GM11168 (cell line): ENCODE measurements at regions not wholly inside any gene's neighbourhood (a gene's known extent, or its start where the extent isn't known, plus 50 kb on each side); places are given as distances from the start of the nearest gene placed in this dataset.
"Not testable (repeated sequence)": the region's sequence is repeated elsewhere in the genome, so short reads cannot be mapped to it uniquely, and the experiment has no call there.

Source experiments
- in situ Hi-C: fragments of 300-500 bp; cut with MboI; formaldehyde crosslinking; loops from one replicate; pipeline ENCODE4 v1.12.0; 2022; ENCODE audit warnings: low sequenced_read_pairs; ENCODE audit not compliant: unreplicated experiment

DNA sequence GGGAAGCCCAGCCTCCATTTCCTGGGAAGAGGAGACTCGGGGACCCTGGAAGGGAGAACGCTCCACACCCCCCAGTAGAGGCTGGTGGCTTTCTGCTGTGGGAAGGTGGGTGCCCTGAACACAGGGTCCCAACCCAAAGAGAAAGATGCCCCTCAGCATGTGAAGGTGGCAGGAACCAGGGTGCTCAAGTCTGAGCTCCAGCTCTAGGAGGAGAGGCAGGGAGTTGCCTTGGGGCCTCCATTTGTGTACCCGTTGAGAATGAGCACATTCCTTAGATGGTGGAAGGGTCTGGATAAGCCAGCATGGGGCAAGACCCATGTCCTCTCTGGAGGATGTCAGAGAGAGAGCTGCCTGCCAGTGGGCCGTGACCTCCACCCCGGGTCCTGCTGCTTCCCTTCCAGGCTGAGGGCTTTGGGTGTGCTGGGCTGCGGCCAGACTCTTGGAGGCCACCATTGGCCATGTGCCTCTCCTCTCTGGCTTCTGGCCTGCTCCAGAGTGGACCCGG is 212.4 kb downstream of the TBC1D2B start:
- in situ Hi-C loops, result no loop called here

DNA sequence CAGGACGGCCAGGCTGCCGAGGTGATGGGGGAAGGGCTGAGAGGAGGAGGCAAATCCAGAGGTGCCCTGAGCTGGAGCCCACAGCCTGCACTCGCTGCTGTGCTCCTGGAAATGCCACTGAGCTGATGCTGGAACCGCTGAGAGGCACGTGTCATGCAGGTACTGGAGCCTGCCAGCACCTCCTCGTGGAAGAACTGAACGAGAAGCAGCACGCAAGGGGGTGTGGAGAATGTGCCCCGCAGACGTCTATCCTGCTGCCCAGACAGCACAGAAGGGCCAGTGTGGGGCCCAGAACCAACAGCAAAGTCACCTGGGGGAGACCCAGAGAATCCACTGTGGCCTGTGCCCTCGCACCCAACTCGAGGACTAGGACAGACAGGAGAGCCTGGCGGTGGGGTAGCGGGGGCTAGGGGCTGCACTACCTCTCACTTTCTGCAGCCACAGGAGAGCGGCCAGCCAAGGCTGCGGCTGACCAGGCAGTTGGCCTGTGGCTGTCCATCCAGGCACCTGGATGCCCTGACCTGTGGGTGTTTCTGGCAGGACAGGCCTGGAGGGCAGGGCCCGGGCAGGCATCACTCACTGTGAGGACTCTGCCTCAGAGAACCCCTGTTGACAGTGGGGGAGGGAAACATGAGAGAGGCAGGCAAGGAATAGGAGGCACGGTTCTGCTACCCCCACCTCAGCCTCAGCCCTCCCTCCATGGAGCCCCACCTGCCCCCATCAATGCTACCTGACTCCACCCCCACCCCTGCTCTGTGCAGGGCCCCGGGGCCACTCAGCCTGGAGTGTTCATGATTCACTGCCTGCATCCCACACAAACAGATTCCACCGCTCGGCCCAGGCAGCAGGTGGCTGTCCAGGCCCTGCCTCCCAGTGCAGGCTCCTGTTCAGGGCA is 213.1 kb downstream of the TBC1D2B start:
- in situ Hi-C loops, result no loop called here

DNA sequence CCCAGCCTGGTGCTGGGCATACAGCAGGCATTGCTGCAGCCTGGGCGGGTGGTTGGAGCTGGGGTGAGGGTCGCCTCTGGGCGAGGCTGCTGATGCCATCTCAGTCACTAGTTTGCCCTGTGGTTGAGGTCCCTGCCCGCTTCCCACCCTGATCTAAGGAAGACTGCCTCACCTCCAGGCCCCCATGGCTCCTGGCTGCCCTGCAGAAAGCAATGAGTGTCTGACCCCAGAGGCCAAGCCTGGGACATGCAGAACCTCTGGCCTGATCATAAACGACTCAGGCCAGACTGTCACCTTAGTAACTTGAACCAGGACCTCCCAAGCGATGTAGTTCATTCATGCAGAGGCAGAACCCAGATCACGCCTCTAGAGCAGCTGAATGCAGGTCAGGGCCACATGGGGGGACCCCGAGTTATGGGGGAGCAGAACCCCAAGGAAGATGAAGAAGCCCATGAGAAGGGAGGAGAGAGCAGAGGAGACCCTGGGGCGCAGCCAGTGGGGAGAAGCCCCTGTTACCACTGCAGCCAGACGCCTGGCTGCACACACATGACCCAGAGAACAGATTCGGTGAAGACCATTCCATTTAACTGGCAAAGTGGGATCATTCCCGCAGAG is 213.9 kb downstream of the TBC1D2B start:
- in situ Hi-C loops, result no loop called here

DNA sequence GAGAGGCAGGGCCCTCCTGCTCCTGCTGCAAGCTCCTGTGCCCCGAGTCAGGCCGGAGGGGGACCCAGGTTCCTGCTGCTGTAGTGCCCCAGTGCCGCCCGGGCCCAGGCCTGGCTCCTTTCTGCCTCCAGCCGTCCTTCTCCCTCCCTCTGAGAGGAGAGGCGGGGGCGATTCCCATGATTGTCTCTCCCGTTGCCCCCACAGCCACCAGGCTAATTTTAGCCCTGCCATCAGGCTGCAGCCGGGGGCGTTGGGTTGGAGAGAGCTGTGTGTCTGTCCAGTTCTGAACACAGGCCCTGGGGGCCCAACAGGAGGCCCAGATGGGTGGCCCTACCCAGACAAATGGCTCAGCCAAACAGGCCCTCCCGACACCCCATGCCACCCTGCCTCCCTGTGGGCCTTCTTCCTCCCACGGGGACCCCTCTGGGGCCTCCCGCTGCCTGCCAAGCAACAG is 214.8 kb downstream of the TBC1D2B start:
- in situ Hi-C loops, result no loop called here

DNA sequence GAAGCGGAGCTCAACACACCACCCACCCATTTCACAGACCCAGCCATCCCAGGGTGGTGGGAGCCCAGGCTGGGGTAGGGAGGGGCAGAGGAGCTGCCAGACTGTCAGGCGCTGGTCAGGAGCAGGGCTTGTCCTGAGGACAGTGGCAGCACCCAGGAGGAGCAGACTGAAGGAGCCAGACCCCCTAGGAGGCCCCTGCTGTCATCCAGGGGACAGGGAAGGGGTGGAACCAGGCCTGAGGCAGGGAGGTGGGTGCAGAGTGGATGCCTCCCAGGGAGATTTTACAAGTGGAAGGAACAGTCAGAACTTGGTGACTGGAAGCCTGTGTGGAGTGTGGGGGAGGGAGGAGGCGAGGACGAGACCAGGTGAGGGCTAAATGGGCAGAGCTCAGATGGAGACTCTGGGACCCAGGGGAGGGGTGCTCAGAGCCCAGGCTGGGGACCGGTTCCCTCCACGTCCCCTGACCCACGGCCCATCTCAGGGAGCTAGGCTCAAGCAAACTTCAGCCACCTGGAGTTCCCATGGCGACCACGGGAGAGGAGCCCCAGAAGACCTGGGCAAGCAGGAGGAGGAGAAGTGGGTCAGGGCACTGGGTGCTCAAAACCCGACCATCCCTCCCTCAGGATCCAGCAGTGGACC is 215.4 kb downstream of the TBC1D2B start:
- in situ Hi-C loops, result not testable (repeated sequence)

DNA sequence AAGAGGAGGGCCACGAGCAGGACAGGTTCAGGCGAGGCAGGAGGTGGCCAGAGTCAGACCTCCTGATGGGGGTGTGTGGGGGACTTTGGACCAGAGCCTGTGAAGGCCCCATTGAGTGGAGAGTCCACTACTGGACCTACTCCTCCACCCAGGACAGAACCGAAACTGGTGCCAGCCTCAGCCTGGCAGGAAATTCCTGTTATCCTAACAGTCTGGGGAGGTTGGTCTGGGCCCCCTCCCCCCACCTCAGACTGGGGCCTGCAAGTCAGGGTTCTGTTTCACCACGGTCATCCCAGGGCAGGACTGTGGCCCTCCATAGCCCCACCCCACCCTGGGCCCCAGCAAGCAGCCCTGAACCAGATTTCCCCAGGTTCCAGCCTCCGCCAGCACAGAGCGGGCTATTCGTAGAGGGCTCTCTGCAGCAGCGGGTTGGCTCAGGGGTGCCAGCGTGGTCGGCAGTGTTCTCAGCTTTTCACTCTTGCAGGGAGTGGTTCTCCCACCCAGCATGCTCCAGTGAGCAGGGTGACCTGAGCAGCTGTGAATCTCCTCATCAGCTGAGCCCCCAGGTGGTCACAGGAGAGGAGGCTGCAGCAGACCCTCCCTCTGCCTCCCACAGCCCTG is 217.3 kb downstream of the TBC1D2B start:
- in situ Hi-C loops, result no loop called here

DNA sequence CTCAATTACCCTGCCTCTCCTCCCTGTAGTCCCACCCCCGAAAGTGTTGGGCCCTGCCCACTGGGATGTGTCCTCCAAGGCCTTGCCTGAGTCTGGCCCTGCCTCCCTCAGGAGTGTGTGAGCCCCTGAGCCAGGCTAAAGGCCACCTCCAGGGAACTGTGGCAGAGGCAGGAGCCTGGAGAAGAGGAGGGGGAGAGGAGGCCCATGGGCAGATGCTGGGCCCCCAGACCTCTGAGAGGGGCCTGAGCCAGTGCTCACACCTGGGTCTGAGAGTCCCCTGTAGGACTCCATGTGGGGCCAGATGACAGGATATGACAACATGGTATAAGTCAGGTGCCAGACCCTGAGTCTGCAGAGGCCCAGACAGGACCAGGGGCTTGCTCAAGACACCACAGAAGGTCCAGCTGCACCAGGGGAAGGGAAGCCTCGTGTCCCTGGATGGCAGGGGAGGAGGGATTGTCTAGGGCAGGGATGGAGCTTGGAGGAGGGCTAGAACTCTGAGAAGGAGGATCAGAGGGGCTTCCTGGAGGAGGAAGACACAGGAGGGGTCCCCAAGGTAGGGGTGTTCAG is 217.9 kb downstream of the TBC1D2B start:
- in situ Hi-C loops, result no loop called here

DNA sequence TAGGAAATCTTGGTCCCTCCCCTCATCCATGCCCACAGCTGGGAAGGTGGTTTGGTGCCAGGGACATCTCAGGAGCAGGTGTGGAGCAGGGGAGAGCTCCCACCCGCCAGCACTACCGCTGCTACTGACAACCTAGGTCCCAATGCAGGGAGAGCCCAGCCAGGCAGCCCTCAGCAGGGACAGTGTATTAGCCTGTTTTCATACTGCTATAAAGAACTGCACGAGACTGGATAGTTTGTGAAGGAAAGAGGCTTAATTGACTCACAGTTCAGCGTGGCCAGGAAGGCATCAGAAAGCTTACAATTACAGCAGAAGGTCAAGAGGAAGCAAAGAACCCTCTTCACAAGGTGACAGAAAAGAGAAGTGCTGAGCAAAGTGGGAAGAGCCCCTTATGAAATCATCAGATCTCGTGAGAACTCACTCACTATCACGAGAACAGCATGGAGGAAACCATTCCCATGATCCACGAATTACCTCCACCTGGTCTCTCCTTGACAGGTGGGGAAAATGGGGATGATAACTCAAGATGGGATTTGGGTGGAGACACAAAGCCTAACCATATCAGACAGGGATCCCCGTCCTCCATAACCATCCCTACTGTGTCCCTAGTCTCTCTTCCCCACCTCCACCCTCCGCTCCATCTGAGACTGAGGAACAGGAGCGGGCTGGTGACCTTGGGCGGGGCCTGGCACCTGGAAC is 218.6 kb downstream of the TBC1D2B start:
- in situ Hi-C loops, result no loop called here

DNA sequence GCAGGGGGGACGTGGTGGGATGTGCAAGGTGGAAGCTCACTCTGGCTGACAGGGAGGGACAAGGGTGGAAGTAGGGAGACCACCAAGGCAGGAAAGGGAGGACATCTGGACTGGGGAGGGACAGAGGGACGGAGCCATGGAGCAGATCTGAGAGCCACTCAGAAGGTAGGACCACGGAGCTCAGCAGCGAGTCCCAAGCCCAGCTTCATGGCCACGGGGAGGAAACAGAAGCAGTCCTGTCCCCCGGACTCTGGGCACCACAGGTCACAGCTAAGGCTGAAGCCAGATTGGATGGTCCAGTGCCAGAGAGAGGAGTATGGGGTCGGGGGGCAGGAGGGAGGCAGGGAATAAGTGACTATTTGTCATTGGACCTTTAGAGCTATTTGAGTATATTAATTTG is 220.1 kb downstream of the TBC1D2B start:
- in situ Hi-C loops, result no loop called here

DNA sequence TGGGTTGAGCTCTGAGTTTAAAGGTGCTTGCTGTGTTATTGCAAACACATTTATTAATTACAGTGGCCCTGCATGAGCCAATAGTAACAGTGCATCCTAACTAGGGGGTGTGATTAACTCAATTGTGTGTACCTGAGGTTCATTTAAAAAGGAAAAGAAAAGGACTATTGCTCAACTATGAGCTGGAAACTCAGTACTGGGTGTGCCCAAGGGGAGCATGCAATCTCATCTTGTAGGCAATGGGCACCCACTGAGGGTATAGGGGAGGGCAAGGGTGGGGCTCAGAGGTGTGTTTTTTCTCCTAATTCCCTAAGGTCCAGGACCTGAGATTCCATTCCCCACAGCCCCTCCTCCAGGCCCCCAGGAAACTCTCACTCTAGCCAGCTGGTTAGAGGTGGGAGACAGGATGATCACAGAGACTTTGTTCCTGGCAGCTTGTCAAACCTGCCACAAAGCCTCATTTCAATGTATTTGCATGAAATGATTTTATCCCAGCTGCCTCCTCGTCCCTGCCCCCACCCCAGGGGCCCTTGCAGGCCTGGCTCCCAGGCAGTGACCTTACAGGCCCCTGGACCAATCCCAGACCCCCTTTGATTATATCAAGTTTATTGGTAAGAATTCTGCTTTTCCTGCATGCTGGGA is 220.7 kb downstream of the TBC1D2B start:
- in situ Hi-C loops, result no loop called here

DNA sequence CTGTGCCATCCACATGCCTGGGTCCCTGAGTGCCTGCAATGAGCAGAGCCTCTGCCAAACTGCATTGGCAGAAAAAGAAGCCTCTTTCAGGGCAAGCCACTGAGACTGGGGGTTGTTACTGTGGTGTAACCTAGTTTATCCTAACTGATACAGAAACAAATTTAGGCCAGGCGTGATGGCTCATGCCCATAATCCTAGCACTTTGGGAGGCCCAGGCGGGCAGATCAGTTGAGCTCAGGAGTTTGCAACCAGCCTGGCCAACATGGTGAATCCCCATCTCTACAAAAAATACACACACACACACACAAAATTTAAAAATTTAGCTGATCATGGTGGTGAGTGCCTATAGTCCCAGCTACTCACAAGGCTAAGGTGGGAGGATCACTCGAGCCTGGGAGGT is 221.6 kb downstream of the TBC1D2B start:
- in situ Hi-C loops, result no loop called here

DNA sequence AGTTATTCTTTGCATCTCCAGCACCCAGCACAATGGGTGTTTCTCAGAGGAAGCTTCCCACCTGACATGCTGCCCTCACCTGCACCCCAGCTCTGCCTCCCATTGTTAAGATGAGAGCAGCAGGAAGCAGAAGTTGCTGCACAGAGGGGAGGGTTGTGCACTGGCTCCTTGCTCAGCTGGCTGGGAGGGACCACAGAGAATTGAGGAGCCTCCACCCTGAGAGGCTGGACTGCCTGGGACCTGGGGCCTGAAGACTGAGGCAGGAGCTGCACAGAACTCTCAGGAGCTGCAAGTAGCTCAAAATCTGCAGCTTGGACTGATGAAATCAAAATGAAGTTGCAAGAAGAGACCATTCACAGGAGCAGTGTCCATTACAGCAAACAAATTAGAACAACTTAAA is 222.3 kb upstream of the LINGO1 start:
- in situ Hi-C loops, result no loop called here

DNA sequence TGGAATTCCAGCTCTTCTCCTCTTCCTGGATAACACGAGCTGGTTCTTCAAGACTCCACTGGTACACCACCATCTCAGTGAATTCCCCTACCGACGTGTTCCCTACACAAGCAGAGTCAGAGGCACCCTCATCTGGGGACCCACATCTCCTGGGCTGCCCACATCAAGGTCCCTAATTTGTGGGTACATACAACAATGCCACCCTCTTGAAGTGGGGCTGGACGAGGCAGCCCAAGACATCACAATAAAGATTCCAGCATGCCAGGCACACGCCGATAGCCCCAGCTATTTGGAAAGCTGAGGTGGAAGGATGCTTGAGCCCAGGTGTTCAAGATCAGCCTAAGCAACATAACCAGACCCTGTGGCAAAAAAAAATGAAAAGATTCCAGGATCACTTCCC is 221.2 kb upstream of the LINGO1 start:
- in situ Hi-C loops, result no loop called here

DNA sequence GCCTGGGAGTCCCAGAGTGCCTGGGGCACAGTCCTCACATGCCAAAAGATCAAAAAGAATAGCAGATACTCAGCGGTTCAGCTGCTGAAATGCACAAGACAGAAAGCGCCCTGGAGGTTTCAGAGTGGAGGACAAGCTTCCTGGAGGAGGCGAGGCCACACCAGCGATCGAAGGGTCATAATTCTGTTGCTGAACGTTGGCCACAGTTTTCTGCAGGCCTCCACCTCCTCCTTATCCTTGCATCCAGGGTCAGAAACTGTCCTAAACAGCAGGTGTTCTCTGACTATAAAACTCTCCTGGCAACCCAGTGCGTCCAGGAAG is 220.3 kb upstream of the LINGO1 start:
- in situ Hi-C loops, result no loop called here

DNA sequence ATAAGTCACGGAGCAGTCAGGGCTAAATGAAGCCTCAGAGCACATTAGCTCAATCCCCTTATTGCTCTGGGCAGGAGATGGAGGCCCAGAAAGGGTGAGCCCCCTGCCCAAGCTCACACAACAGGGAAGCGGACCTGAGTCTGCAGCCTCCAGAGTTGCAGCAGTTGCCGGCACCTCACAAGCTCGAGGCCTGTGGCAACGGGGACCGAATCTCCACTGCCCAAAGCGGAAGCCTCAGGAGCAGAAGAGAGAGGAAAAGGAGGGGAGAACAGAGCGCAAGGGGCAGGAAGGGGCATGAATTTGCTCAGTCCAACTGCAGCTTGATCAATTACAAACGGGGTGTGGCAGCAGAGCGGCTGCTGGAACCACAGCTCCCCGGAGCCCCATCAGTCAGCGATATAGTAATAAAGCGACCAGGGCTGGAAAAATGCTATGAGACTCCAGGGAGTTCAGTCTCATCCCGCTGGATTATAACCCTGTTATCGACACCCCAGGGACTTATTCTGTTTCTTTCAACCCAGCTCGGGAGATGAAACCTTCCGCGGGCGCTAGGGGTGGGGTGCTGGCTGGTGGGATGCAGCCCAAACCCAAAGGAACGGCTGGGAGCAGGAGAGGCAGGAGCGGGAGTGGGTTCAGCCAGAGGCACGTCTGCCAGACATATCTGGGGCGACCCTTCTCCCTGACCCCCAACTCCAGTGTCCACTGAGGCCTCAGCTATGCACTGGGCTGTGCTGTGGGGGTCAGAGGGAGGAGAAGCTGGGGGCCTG is 219.7 kb upstream of the LINGO1 start:
- in situ Hi-C loops, result no loop called here

DNA sequence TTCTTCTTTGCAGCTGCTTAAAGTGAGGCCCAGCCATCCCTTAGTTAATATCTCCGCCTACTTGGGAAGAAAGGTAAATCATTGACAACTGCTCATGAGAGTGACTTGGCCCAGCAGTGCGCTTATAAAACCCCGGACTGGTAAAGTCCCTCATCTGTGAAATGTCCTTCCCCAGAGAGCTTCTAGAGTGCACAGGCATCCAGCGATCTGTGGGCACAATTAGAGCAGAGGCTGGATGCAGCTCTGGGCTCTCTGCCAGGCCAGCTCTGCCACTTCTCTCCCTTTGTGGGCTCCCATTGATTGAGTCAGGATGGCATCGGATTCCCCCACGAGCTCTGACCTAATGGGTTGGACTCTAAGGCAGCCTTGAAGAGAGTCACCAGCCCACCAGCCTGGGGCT is 219.0 kb upstream of the LINGO1 start:
- in situ Hi-C loops, result no loop called here

DNA sequence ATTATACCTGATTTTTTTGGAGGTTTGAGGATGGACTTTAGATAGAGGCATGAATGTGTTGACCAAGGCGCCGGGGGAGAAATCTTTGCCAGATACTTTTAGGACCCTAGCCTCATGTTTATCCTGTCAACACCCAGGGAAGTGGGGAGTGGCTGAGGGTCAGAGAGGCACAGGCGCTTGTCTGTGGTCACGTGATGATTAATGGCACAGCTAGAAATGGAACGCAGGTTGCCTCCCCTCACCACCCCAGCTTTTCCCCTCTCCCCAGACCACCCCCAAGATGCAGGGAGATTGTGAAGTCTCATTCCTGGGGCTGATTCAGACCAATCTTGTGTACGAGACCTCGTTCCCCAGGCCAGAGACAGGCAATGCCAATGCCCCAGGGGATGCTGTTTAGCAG is 218.4 kb upstream of the LINGO1 start:
- in situ Hi-C loops, result no loop called here

DNA sequence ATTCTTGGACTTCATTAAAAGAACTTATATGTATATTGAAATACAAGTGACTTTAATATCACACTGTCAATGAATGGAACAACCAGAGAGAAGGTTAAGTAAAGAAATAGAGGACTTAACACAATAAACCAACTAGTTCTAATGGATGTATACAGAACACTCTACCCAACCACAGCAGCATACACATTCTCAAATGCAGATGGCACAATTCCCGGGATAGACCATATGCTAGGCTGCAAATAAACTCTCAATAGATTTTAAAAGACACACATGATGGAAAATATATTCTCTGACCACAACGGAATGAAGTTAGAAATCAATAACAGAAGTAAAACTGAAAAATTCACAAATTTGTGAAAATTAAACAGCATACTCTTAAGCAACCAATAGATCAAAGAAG is 214.3 kb upstream of the LINGO1 start:
- in situ Hi-C loops, result no loop called here

DNA sequence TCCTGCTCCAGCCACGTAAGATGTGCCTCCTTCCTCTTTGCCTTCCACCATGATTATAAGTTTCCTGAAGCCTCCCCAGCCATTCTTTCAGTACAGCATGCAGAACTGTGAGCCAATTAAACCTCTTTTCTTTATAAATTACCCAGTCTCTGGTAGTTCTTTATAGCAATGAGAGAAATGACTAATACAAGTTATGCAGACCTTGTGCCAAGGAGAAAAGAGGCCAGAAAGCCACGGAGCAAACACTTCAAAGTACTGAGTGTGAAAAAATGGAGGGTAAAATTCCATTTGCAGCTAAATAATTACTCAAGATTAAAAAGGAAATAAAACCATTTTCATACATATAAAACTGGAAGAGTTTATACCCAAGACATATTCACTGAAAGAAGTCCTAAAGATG is 213.6 kb upstream of the LINGO1 start:
- in situ Hi-C loops, result no loop called here
